ENCODE measurements at regions not wholly inside any gene's neighbourhood (a gene's known extent, or its start where the extent isn't known, plus 50 kb on each side); places are given as distances from the start of the nearest gene placed in this dataset.
"Not testable (repeated sequence)": the region's sequence is repeated elsewhere in the genome, so short reads cannot be mapped to it uniquely, and the experiment has no call there.

- DNase-seq = no peak
Observed at GRCh38 chr13:64248371-64249065, 2832.9 kb upstream of the PCDH20 start.

GRCh38 chr13:64239372-64239771, 2823.7 kb upstream of the PCDH20 start:
- DNase-seq = no peak

- no peak for DNase-seq
Observed at GRCh38 chr13:64234255-64234654, 2818.6 kb upstream of the PCDH20 start.

- DNase-seq = no peak
Observed at GRCh38 chr13:64223016-64223415, 2807.4 kb upstream of the PCDH20 start.

GRCh38 chr13:64206430-64207225, 2791.0 kb upstream of the PCDH20 start:
- no peak for DNase-seq

- DNase-seq = no peak
Observed at GRCh38 chr13:64202517-64202916, 2786.9 kb upstream of the PCDH20 start.

GRCh38 chr13:64197232-64197631, 2781.6 kb upstream of the PCDH20 start:
- no peak for DNase-seq

- DNase-seq = no peak
Observed at GRCh38 chr13:64186503-64187250, 2771.0 kb upstream of the PCDH20 start.

- no peak for DNase-seq
Observed at GRCh38 chr13:64186071-64186470, 2770.4 kb upstream of the PCDH20 start.

- no peak for DNase-seq
Observed at GRCh38 chr13:64180756-64181155, 2765.1 kb upstream of the PCDH20 start.

GRCh38 chr13:64165826-64166225, 2750.2 kb upstream of the PCDH20 start:
- no peak for DNase-seq

- no peak for DNase-seq
Observed at GRCh38 chr13:64164435-64164834, 2748.8 kb upstream of the PCDH20 start.

GRCh38 chr13:64160479-64160878, 2744.8 kb upstream of the PCDH20 start:
- DNase-seq = no peak

- DNase-seq = no peak
Observed at GRCh38 chr13:64158908-64159307, 2743.3 kb upstream of the PCDH20 start.

- no peak for DNase-seq
Observed at GRCh38 chr13:64154514-64154913, 2738.9 kb upstream of the PCDH20 start.

- no peak for DNase-seq
Observed at GRCh38 chr13:64130600-64130999, 2715.0 kb upstream of the PCDH20 start.

- DNase-seq = no peak
Observed at GRCh38 chr13:64130171-64130570, 2714.5 kb upstream of the PCDH20 start.

GRCh38 chr13:64127856-64128255, 2712.2 kb upstream of the PCDH20 start:
- DNase-seq = no peak

GRCh38 chr13:64127192-64127591, 2711.5 kb upstream of the PCDH20 start:
- DNase-seq = no peak

- not testable (repeated sequence) for DNase-seq
Observed at GRCh38 chr13:64121023-64121709, 2705.5 kb upstream of the PCDH20 start.

- peak in 1 of 2 experiments; percentile 28 for DNase-seq
Observed at GRCh38 chr13:64099994-64100393, 2684.3 kb upstream of the PCDH20 start.

- DNase-seq = no peak
Observed at GRCh38 chr13:64090311-64090710, 2674.7 kb upstream of the PCDH20 start.

GRCh38 chr13:64088491-64088890, 2672.8 kb upstream of the PCDH20 start:
- DNase-seq = peak in 1 of 2 experiments; percentile 0

All from NCI-H2081 (cell line).